BE2C (cell line): ENCODE measurements at regions not wholly inside any gene's neighbourhood (a gene's known extent, or its start where the extent isn't known, plus 50 kb on each side); places are given as distances from the start of the nearest gene placed in this dataset.

ENCODE experiments used
- DNase-seq: peaks from one replicate; pipeline ENCODE4 v3.0.0-alpha.2; 2020
- H3K27me3 ChIP-seq: fragments of 250-450 bp; sonication (Bioruptor Pico); 2 replicates; pipeline ENCODE4 v1.5.1; 2020; ENCODE audit warnings: mild to moderate bottlenecking
- H3K36me3 ChIP-seq: fragments of 250-450 bp; sonication (Bioruptor Pico); 2 replicates; pipeline ENCODE4 v1.5.1; 2020; ENCODE audit warnings: mild to moderate bottlenecking
- H3K4me1 ChIP-seq: fragments of 250-450 bp; sonication (Bioruptor Pico); 2 replicates; pipeline ENCODE4 v1.5.1; 2020
- H3K4me3 ChIP-seq: 2 replicates; pipeline ENCODE4 v1.5.1; 2011; ENCODE audit warnings: low read depth, low read length
- H3K9me3 ChIP-seq: fragments of 250-450 bp; sonication (Bioruptor Pico); 2 replicates; pipeline ENCODE4 v1.5.1; 2020
- CTCF ChIP-seq: IDR thresholded peaks from 2 replicates; pipeline ENCODE4 v1.5.1; 2012; ENCODE audit warnings: mild to moderate bottlenecking, low read depth, low read length

GRCh38 chr16:79962962-79963361, 362.4 kb upstream of the MAF start:
- no peak for DNase-seq
- H3K9me3 ChIP-seq, result no peaks in the 10 kb centered on the region
- H3K27me3 ChIP-seq, result no peaks in the 10 kb centered on the region
- no peak for TF ChIP-seq CTCF
- no peaks in the 10 kb centered on the region for H3K4me1 ChIP-seq
- H3K4me3 ChIP-seq, result no peak overlapping the region
- H3K36me3 ChIP-seq, result no peaks in the 10 kb centered on the region

- Histone ChIP-seq H3K9me3 (no peaks in the 10 kb centered on the region; the same call in 1 of the 2 replicates), H3K27me3 (no peaks in the 10 kb centered on the region), H3K36me3 (no peaks in the 10 kb centered on the region), H3K4me1 (no peaks in the 10 kb centered on the region), H3K4me3 (no peak overlapping the region)
- no peak for DNase-seq
- no peak for TF ChIP-seq CTCF
Measured at GRCh38 chr16:79959226-79959625, 358.7 kb upstream of the MAF start.

- TF ChIP-seq CTCF, result no peak
- Histone ChIP-seq H3K27me3 (no peaks in the 10 kb centered on the region), H3K36me3 (no peaks in the 10 kb centered on the region), H3K4me3 (no peak overlapping the region), H3K4me1 (no peaks in the 10 kb centered on the region), H3K9me3 (no peaks in the 10 kb centered on the region; the same call in 1 of the 2 replicates)
- DNase-seq, result no peak
Measured at GRCh38 chr16:79954921-79955705, 354.6 kb upstream of the MAF start.

GRCh38 chr16:79950932-79951719, 350.6 kb upstream of the MAF start:
- H3K4me3 ChIP-seq, result no peak overlapping the region
- no peak for TF ChIP-seq CTCF
- no peaks in the 10 kb centered on the region for H3K27me3 ChIP-seq
- no peaks in the 10 kb centered on the region for H3K36me3 ChIP-seq
- DNase-seq, result no peak
- no peaks in the 10 kb centered on the region; the same call in 1 of the 2 replicates for H3K9me3 ChIP-seq
- no peaks in the 10 kb centered on the region for H3K4me1 ChIP-seq

GRCh38 chr16:79949417-79949816, 348.9 kb upstream of the MAF start:
- no peak for DNase-seq
- Histone ChIP-seq H3K9me3 (no peaks in the 10 kb centered on the region; the same call in 1 of the 2 replicates), H3K27me3 (no peaks in the 10 kb centered on the region), H3K4me1 (no peaks in the 10 kb centered on the region), H3K4me3 (no peak overlapping the region), H3K36me3 (no peaks in the 10 kb centered on the region)
- no peak for TF ChIP-seq CTCF

- no peaks in the 10 kb centered on the region for H3K36me3 ChIP-seq
- H3K4me3 ChIP-seq, result no peak overlapping the region
- no peaks in the 10 kb centered on the region for H3K4me1 ChIP-seq
- DNase-seq, result no peak
- H3K9me3 ChIP-seq, result no peaks in the 10 kb centered on the region; the same call in 1 of the 2 replicates
- TF ChIP-seq CTCF, result no peak
- H3K27me3 ChIP-seq, result no peaks in the 10 kb centered on the region
Measured at GRCh38 chr16:79947771-79948170, 347.2 kb upstream of the MAF start.
